Islet precursor cell (in vitro differentiated cells): ENCODE measurements at regions not wholly inside any gene's neighbourhood (a gene's known extent, or its start where the extent isn't known, plus 50 kb on each side); places are given as distances from the start of the nearest gene placed in this dataset.
"Not testable (repeated sequence)": the region's sequence is repeated elsewhere in the genome, so short reads cannot be mapped to it uniquely, and the experiment has no call there.

ENCODE experiments used
- DNase-seq: peaks from one replicate; pipeline ENCODE4 v3.0.0-alpha.2; 2018

GRCh38 chr10:63795094-63795860 is 274.1 kb downstream of the REEP3 start:
- DNase-seq, result no peak

DNA sequence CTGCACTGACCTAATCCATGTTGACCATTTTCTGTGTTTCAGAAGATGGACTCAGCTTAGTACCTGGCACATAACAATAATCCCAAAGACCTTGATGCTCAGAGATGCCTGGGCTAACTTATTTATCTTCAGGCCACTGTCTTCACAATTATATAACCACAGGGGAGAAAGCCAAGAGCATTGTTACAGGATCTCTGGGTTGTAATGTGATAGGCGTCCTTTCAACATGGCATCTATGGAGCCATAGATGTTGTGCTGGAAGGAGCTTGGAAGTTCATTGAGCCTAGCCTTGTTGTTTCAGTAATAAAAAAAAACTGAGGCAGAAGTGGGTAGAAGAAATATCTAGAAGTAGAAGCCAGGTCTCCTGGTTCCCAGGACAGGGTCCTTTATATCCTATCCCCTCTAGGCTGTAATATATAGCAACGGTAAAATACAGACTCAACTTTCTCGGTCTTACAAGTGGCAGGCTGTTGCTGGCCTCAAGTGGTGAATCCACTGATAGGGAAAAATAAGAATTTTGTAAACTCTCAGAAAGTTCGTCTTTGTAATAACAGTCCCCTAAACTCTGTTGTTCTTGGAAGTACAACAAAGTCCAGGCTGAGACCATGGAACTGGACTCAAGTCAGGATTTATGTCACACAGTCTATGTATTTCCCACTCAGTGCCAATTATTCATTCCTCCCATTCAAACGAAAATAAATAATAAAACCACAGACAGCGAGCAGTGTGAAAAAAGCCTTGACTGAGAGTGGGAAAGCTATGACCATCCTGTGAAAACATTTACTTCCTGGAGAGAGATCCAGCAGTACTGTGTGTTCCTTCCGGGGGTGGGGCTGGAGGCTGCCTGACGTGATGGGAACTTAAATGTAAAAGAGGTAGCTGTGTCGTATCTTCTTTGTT is 277.6 kb downstream of the REEP3 start:
- DNase-seq, result no peak

DNA sequence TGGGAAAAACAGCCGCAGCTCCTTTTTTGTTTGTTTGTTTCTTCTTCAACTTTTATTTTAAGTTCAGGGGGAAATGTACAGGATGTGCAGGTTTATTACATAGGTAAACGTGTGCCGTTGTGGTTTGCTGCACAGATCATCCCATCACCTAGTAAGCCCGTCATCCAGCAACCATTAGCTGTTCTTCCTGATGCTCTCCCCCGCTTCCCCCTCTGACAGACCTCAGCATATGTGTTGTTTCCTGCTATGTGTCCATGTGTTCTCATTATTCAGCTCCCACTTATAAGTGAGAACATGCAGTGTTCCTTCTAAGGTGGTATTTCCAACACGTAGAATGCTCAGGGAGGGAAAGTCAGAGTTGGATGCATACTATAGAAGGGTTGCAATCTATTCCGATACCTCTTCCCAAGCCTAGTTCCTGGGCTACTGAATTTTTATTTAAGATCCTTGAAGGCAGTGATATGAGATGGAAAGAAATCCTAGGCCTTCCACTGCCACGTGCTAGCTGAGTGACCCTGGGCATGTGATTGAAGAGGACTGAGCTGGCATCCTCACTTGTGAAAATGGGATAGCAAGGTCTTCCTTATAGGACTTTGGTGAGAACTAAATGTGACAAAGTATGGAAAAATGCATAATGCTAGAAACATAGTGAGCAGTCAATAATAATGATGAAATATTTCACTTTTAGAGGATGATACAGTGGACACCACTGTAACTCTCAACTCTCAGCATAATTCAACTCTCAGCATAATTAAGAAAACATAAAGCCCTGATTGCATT is 278.5 kb downstream of the REEP3 start:
- no peak for DNase-seq

DNA sequence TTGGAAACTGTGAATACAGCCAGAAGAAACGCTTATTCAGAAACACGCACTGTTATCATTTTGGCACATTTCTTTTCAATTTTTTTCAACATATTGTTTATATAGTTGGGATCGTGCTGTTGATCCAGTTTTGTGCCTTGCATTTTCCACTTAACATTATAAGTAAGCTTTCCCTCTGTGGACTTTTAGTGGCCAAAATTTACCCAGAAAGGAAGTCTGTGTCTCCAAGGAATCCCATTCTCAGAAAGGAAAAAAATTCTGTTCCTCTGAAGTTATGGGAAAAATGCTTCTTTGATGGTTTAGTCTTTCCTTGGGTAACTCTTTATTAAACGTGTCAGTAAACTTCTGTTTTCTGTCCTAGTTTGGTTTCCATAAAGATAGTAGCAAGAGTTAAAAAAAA is 280.0 kb downstream of the REEP3 start:
- no peak for DNase-seq

DNA sequence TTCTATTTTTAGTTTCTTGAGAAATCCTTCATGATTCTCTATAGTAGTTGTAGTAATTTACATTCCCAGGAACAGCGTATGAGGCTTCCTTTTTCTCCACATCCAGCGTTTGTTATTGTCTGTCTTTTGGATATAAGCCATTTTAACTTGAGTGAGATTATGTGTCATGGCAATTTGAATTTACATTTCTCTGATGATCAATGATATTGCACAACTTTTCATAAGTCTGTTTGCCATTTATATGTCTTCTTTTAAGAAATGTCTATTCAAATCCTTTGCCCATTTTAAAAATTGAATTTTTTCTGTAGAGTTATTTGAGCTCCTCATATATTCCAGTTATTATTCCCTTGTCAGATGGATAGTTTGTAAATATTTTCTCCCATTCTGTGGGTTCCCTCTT is 285.1 kb downstream of the REEP3 start:
- no peak for DNase-seq

DNA sequence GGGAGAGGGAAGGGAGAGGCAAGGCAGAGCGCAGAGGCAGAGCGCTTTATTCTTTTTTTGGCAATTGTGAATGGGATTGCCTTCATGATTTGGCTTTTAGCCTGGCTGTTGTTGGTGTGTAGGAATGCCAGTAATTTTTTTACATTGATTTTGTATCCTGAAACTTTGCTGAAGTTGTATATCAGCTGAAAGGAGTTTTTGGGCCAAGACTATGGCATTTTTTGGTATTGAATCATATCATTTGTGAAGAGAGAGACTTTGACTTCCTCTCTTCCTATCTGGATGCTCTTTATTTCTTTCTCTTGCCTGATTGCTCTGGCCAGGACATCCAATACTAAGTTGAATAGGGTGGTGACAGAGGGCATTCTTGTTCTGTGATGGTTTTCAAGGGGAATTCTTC is 291.3 kb downstream of the REEP3 start:
- no peak for DNase-seq

DNA sequence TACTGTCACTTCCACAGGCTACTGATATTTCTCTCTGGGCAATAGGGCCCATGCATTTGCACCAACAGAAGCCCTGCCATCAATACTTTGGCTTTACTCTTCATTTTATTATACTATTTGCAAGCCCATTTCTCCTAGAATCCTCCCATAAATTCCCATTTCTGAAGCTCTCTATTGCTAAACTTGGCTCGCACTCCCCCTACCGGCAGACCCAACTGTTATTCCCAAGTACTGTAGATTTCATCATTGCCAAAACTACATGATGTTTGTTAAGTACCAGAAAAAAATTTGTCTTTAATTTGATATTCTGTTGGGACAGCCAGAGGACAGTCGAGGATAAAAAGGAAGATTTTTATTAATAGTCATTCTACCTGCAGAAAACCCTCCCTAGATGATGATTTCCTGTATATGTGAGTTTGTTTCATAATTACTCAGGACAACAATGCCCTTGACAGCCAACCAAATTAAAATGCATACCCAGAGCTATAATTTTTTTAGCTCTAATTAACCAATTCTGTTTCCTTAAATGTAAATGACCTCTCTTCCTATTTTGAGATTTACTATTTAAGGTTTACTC is 298.6 kb downstream of the REEP3 start:
- DNase-seq, result peak; percentile 73

GRCh38 chr10:63822496-63822895 is 301.3 kb downstream of the REEP3 start:
- DNase-seq, result no peak

GRCh38 chr10:63825111-63825510 is 303.9 kb downstream of the REEP3 start:
- DNase-seq, result no peak

- DNase-seq, result no peak
Observed at GRCh38 chr10:63825766-63826165, 304.6 kb downstream of the REEP3 start.

- DNase-seq, result not testable (repeated sequence)
Observed at GRCh38 chr10:63827018-63827417, 305.8 kb downstream of the REEP3 start.

DNA sequence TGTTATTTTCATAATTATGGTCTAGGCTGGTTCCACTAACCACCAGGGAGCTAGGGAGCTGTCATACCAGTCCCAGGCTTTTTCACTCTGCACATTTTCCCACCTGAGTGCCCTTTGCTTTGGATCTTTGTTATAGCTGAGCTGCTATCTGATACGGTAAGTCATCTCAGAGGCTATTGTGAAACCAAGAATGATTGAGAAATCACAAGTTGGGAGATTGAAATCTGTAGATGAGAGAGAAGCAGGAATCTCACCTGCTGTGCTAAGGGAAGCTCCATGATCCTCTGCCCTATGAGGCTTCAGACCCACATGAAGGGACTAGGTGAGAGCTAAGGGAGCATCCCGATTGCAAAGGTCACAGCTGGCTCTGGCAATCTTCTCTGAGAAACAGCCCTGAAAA is 307.8 kb downstream of the REEP3 start:
- no peak for DNase-seq

GRCh38 chr10:63829573-63830149 is 308.5 kb downstream of the REEP3 start:
- DNase-seq, result no peak

DNA sequence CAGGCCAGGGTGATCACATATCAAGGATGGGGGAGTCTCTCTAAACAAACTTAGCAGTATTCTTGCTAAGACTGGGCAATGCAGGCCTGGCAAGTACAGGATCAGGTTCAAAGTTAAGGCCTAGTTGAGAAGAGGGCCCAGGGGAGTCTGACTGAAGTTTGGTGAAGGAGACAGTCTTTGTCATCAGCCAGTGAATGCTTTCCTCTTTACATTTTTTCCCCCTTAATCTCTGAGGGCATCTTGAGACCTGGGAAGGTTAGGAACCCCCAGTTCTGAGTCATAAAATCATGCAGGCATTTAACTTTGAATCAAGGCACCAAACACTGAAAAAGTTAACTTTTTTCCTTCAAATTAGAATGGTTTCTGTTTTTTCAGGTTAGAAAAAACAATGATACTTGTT is 311.5 kb downstream of the REEP3 start:
- no peak for DNase-seq

GRCh38 chr10:63833411-63834060 is 312.3 kb downstream of the REEP3 start:
- no peak for DNase-seq

DNA sequence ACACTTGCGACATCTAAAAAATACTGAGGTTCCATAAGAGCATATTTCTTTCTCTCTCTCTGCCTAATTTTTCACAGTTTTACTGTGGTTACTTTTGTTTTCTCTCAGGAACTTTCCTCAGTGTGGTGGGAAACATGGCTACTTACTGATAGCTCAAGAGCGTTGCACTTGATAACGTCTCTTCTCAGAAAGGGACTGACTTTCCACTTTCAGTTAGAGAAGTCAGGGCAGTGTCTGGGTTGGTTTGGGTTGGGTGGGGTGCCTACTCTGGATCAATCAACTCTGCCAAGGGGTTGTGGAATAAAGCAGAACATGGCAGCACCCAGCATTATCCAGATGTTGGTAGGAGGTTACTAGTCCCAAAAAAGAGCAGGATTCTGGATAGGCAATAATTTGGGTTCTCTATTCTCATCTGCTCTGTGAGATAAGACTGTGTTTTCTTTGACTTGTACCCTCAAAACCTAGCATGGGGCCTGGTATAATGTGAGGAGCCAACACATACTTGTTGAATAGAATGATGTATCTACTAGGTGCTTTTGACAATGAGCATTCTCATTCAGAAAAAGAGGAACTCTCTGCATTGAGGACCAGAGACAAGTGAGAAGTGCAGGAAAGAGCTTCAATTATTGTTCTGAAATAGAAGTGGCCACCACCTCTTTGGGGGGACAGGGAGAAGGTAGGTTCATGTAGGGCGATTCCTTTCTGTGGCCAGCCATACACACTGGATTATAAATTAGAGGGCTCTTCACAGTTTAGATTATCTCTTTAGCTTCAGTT is 315.7 kb downstream of the REEP3 start:
- DNase-seq, result no peak

- DNase-seq, result no peak
Observed at GRCh38 chr10:63841761-63842160, 320.6 kb downstream of the REEP3 start.

DNA sequence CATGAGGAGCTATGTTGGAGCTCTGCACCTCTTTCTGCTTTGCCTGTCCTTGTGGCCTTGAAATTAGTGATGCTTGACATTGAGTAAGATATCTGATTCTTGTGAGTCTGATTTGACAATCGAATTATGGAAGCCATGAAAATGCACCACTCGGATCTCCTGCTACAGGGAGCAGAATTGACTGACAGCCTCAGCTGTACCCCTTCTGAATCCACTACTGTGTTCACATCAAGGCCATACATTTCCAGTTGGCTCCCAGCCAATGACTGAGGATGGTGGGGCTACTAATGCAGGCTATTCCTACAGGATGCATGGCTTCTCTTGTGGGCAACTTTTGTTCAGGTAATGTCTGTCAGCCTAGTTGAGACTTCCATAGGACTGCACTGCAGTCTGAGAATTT is 321.9 kb downstream of the REEP3 start:
- DNase-seq, result no peak

DNA sequence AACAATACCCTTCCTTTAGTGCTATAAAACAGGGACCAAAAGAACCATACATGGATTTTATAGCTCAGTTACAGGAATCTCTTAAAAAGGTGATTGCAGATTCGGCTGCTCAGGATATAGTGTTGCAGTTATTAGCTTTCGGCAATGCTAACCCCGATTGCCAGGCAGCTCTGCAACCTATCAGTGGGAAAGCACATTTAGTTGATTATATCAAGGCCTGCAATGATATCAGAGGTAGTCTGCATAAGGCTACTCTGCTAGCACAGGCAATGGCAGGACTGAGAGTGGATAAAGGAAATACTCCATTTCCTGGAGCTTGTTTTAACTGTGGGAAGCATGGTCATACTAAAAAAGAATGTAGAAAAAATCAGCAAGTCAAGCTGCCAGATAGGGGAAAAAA is 327.7 kb downstream of the REEP3 start:
- not testable (repeated sequence) for DNase-seq

GRCh38 chr10:63862860-63863259 is 341.7 kb downstream of the REEP3 start:
- DNase-seq, result no peak

GRCh38 chr10:63865210-63865609 is 344.0 kb downstream of the REEP3 start:
- no peak for DNase-seq
